HCT116 (cell line): ENCODE measurements at regions not wholly inside any gene's neighbourhood (a gene's known extent, or its start where the extent isn't known, plus 50 kb on each side); places are given as distances from the start of the nearest gene placed in this dataset.

Experiments
- ATAC-seq: fragments of 200-7000 bp; cut with Tn5 transposase; 2 replicates; pipeline ENCODE4 v1.9.1; 2020; ENCODE audit warnings: mild to moderate bottlenecking, moderate library complexity
- BruUV-seq: library from RNA; stranded (reverse); fragments of 400-500 nt; replicated peaks from 2 replicates; lab custom pipeline; 2021; lab: Mats Ljungman, UMichigan
- CTCF ChIA-PET: fragments of 300-600 bp; sonication (Branson Sonifier 250); formaldehyde crosslinking; loops from one replicate; lab custom pipeline; 2021; ENCODE audit warnings: antibody characterized with exemption; lab: Charles Lee
- POLR2A ChIA-PET: fragments of 300-600, 350-600 bp; sonication (Branson Sonifier 250); formaldehyde crosslinking; loops from one replicate; lab custom pipeline; 2021; ENCODE audit warnings: antibody characterized with exemption; lab: Charles Lee
- RAD21 ChIA-PET, 2 experiments: fragments of 300-600 bp; sonication (Branson Sonifier 250); formaldehyde crosslinking; loops; one replicate each; lab custom pipeline; 2023; ENCODE audit warnings: low total read pairs in 2 of 2; ENCODE audit not compliant: uncharacterized antibody in 2 of 2, unreplicated experiment in 2 of 2, low non-redundant PET in 1 of 2; lab: Charles Lee
- DNase-seq: peaks from one replicate; pipeline ENCODE4 v3.0.0-alpha.2; 2010; ENCODE audit warnings: low read depth, low spot score
- H2AFZ ChIP-seq: fragments of 200-600 bp; shearing (Covaris generic), sonication (generic); 2 replicates; pipeline ENCODE4 v1.6.1; 2017; ENCODE audit warnings: low read depth, mixed run types, mixed read lengths, antibody characterized with exemption, low read length; ENCODE audit not compliant: poor library complexity, severe bottlenecking
- H3K27ac ChIP-seq: 2 replicates; pipeline ENCODE4 v1.5.1; 2012; ENCODE audit warnings: low read depth, low read length
- H3K27me3 ChIP-seq: fragments of 200-600 bp; sonication (generic); 2 replicates; pipeline ENCODE4 v1.6.1; 2016; ENCODE audit warnings: mixed run types, low read length, mixed read lengths; ENCODE audit not compliant: insufficient read depth
- H3K36me3 ChIP-seq, 2 experiments: fragments of 200-500 bp in 1 of 2; fragments of 200-600 bp in 1 of 2; sonication (Bioruptor generic) in 1 of 2; sonication (generic) in 1 of 2; 2 replicates each; pipeline versions ENCODE4 v1.5.1 to v1.6.1; 2014 to 2016; ENCODE audit warnings: low read length in 2 of 2, inconsistent platforms in 1 of 2, mixed read lengths in 1 of 2, mixed run types in 1 of 2; ENCODE audit not compliant: insufficient read depth in 2 of 2, control insufficient read depth in 1 of 2
- H3K4me1 ChIP-seq, 2 experiments: fragments of 200-600 bp in 1 of 2; sonication (generic) in 1 of 2; 2 replicates each; pipeline versions ENCODE4 v1.5.1 to v1.6.1; 2012 to 2017; ENCODE audit warnings: low read length in 2 of 2, inconsistent platforms in 1 of 2, mild to moderate bottlenecking in 1 of 2, mixed read lengths in 1 of 2, mixed run types in 1 of 2, moderate library complexity in 1 of 2; ENCODE audit not compliant: insufficient read depth in 2 of 2, control insufficient read depth in 1 of 2
- H3K4me2 ChIP-seq: fragments of 200-600 bp; sonication (generic); 2 replicates; pipeline ENCODE4 v1.6.1; 2017; ENCODE audit warnings: mixed run types, low read length, mixed read lengths
- H3K4me3 ChIP-seq, 2 experiments: fragments of 200-600 bp in 1 of 2; sonication (generic) in 1 of 2; replicated peaks in 1 of 2; 2 replicates each; pipeline ENCODE4 v1.5.1; 2011 to 2016; ENCODE audit warnings: low read length in 2 of 2, control low read depth in 1 of 2, low read depth in 1 of 2, mild to moderate bottlenecking in 1 of 2, mixed read lengths in 1 of 2, mixed run types in 1 of 2
- H3K79me2 ChIP-seq: fragments of 200-600 bp; sonication (generic); 2 replicates; pipeline ENCODE4 v1.6.1; 2017; ENCODE audit warnings: mild to moderate bottlenecking, mixed run types, low read length, moderate library complexity, mixed read lengths; ENCODE audit not compliant: insufficient read depth
- H3K9ac ChIP-seq: fragments of 200-600 bp; sonication (generic); 2 replicates; pipeline ENCODE4 v1.6.1; 2016; ENCODE audit warnings: low read length, mixed read lengths
- H3K9me2 ChIP-seq: fragments of 200-600 bp; sonication (generic), shearing (Covaris generic); 2 replicates; pipeline ENCODE4 v1.6.1; 2017; ENCODE audit warnings: mixed run types, mild to moderate bottlenecking, moderate library complexity; ENCODE audit not compliant: insufficient read depth
- H3K9me3 ChIP-seq, 2 experiments: fragments of 200-500 bp in 1 of 2; fragments of 200-600 bp in 1 of 2; sonication (Bioruptor generic) in 1 of 2; sonication (generic) in 1 of 2; 2 replicates each; pipeline ENCODE4 v1.6.1; 2014 to 2017; ENCODE audit warnings: low read length in 2 of 2, mixed read lengths in 2 of 2, inconsistent platforms in 1 of 2, low read depth in 1 of 2, mild to moderate bottlenecking in 1 of 2, mixed run types in 1 of 2, moderate library complexity in 1 of 2; ENCODE audit not compliant: control insufficient read depth in 1 of 2, insufficient read depth in 1 of 2
- H4K20me1 ChIP-seq: fragments of 200-600 bp; sonication (generic), shearing (Covaris generic); 2 replicates; pipeline ENCODE4 v1.6.1; 2017; ENCODE audit warnings: mixed run types, mild to moderate bottlenecking, moderate library complexity; ENCODE audit not compliant: insufficient read depth
- CBX3 ChIP-seq: IDR thresholded peaks from 2 replicates; pipeline ENCODE4 v1.6.1; 2012; ENCODE audit warnings: low read depth
- CEBPB ChIP-seq: IDR thresholded peaks from 2 replicates; pipeline ENCODE4 v1.6.1; 2012; ENCODE audit warnings: low read depth
- EGR1 ChIP-seq: IDR thresholded peaks from 2 replicates; pipeline ENCODE4 v1.6.1; 2012; ENCODE audit warnings: low read depth
- EZH2 ChIP-seq: fragments of 200-600 bp; sonication (generic); IDR thresholded peaks from 2 replicates; pipeline ENCODE4 v1.6.1; 2017; ENCODE audit warnings: antibody characterized with exemption, mixed run types
- EZH2phosphoT487 ChIP-seq: fragments of 200-600 bp; IDR thresholded peaks from 2 replicates; pipeline ENCODE4 v1.6.1; 2018; ENCODE audit warnings: antibody characterized with exemption, borderline replicate concordance
- JUND ChIP-seq: IDR thresholded peaks from 2 replicates; pipeline ENCODE4 v1.6.1; 2012
- POLR2AphosphoS5 ChIP-seq: IDR thresholded peaks from 2 replicates; pipeline ENCODE4 v1.6.1; 2011; ENCODE audit warnings: mild to moderate bottlenecking, low read depth, low read length, moderate library complexity
- RAD21 ChIP-seq: IDR thresholded peaks from 2 replicates; pipeline ENCODE4 v1.6.1; 2012; ENCODE audit warnings: low read depth, mild to moderate bottlenecking
- SP1 ChIP-seq: IDR thresholded peaks from 2 replicates; pipeline ENCODE4 v1.6.1; 2012; ENCODE audit warnings: low read depth
- SRF ChIP-seq: IDR thresholded peaks from 2 replicates; pipeline ENCODE4 v1.6.1; 2012; ENCODE audit warnings: low read depth
- YY1 ChIP-seq: IDR thresholded peaks from 2 replicates; pipeline ENCODE4 v1.6.1; 2011; ENCODE audit warnings: low read length, low read depth, moderate library complexity, mild to moderate bottlenecking; ENCODE audit not compliant: insufficient replicate concordance; ENCODE audit errors: extremely low read depth
- ZNF274 ChIP-seq: fragments of 200-500 bp; sonication (Bioruptor generic); IDR thresholded peaks from 2 replicates; pipeline ENCODE4 v1.6.1; 2014; ENCODE audit warnings: mild to moderate bottlenecking, low read depth, low read length, inconsistent platforms
- intact Hi-C: fragments of 100-400 bp; cut with micrococcal nuclease; formaldehyde crosslinking; loops from 2 replicates; pipeline ENCODE4 v1.10.0; 2022
- TF ChIP-seq, protein P1 (sequence below): IDR thresholded peaks from 2 replicates; pipeline ENCODE4 v1.6.1; 2012
- TF ChIP-seq, protein P2 (sequence below): IDR thresholded peaks from 2 replicates; pipeline ENCODE4 v1.6.1; 2011; ENCODE audit warnings: mild to moderate bottlenecking, low read length, moderate library complexity; ENCODE audit not compliant: insufficient replicate concordance; ENCODE audit errors: extremely low read depth
- TF ChIP-seq, protein P3 (sequence below): IDR thresholded peaks from 2 replicates; pipeline ENCODE4 v1.6.1; 2012; ENCODE audit warnings: low read depth

DNA sequence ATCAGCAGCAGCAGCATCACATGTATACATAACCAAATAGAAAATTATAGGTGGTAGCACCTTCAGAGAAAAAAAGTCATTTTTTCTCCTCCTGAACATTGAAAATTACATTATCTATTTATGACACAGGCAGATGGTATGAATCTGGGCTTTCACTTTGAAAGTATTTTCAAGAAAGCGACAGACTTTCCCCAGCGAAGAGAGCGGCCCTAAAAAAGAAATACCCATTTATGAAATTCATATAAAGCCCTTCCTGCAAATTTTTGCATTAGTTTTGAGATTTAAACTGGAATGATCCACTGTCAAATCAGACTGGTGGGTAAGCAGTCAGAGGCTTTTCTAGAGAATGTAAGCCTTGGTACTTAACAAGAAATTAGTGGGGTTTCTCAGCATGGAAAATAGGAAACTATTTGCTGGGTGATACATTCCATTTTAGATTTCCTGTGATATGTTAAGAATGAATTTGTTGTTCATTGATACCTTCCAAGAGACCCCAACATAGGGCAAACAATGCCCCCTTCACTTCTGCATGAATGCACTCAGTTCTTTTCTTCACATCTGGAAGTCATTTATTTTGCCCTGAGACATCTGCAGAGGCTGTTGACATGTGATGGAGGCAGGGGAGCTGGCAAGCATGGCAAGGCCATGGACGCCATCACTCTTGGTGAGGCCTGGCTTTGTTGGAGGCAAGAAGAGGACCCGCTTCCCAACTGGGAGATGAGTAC, 147.0 kb downstream of the LINC00237 start:
- H2AFZ ChIP-seq: no peak overlapping the region
- intact Hi-C loops: no loop called here
- H3K9me3 ChIP-seq: no peaks in the 10 kb centered on the region
- no peaks in the 10 kb centered on the region for H3K9me2 ChIP-seq
- H4K20me1 ChIP-seq: no peaks in the 10 kb centered on the region
- CTCF ChIA-PET: no interaction called here
- no peak for DNase-seq
- POLR2A ChIA-PET: no interaction called here
- H3K4me2 ChIP-seq: no peak overlapping the region
- no peaks in the 10 kb centered on the region for H3K4me1 ChIP-seq
- TF ChIP-seq, protein P1, sequence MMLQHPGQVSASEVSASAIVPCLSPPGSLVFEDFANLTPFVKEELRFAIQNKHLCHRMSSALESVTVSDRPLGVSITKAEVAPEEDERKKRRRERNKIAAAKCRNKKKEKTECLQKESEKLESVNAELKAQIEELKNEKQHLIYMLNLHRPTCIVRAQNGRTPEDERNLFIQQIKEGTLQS: no peak
- TF ChIP-seq CEBPB (no peak), SRF (no peak), CBX3 (no peak), JUND (no peak), ZNF274 (no peak), EZH2 (no peak), SP1 (no peak), YY1 (no peak), RAD21 (no peak), EZH2phosphoT487 (no peak), EGR1 (no peak), POLR2AphosphoS5 (no peak)
- TF ChIP-seq, protein P2, sequence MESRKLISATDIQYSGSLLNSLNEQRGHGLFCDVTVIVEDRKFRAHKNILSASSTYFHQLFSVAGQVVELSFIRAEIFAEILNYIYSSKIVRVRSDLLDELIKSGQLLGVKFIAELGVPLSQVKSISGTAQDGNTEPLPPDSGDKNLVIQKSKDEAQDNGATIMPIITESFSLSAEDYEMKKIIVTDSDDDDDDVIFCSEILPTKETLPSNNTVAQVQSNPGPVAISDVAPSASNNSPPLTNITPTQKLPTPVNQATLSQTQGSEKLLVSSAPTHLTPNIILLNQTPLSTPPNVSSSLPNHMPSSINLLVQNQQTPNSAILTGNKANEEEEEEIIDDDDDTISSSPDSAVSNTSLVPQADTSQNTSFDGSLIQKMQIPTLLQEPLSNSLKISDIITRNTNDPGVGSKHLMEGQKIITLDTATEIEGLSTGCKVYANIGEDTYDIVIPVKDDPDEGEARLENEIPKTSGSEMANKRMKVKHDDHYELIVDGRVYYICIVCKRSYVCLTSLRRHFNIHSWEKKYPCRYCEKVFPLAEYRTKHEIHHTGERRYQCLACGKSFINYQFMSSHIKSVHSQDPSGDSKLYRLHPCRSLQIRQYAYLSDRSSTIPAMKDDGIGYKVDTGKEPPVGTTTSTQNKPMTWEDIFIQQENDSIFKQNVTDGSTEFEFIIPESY: no peak
- TF ChIP-seq, protein P3, sequence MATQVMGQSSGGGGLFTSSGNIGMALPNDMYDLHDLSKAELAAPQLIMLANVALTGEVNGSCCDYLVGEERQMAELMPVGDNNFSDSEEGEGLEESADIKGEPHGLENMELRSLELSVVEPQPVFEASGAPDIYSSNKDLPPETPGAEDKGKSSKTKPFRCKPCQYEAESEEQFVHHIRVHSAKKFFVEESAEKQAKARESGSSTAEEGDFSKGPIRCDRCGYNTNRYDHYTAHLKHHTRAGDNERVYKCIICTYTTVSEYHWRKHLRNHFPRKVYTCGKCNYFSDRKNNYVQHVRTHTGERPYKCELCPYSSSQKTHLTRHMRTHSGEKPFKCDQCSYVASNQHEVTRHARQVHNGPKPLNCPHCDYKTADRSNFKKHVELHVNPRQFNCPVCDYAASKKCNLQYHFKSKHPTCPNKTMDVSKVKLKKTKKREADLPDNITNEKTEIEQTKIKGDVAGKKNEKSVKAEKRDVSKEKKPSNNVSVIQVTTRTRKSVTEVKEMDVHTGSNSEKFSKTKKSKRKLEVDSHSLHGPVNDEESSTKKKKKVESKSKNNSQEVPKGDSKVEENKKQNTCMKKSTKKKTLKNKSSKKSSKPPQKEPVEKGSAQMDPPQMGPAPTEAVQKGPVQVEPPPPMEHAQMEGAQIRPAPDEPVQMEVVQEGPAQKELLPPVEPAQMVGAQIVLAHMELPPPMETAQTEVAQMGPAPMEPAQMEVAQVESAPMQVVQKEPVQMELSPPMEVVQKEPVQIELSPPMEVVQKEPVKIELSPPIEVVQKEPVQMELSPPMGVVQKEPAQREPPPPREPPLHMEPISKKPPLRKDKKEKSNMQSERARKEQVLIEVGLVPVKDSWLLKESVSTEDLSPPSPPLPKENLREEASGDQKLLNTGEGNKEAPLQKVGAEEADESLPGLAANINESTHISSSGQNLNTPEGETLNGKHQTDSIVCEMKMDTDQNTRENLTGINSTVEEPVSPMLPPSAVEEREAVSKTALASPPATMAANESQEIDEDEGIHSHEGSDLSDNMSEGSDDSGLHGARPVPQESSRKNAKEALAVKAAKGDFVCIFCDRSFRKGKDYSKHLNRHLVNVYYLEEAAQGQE: no peak
- ATAC-seq: no peak
- no peak overlapping the region for H3K27ac ChIP-seq
- RAD21 ChIA-PET: no interaction called here
- H3K27me3 ChIP-seq: peaks cover 14% of the 10 kb centered on the region
- no peak overlapping the region for H3K4me3 ChIP-seq
- H3K79me2 ChIP-seq: no peaks in the 10 kb centered on the region
- H3K36me3 ChIP-seq: no peaks in the 10 kb centered on the region
- BruUV-seq: no TSS peak
- no peak overlapping the region for H3K9ac ChIP-seq
